ENCODE measurements at regions not wholly inside any gene's neighbourhood (a gene's known extent, or its start where the extent isn't known, plus 50 kb on each side); places are given as distances from the start of the nearest gene placed in this dataset.

DNA sequence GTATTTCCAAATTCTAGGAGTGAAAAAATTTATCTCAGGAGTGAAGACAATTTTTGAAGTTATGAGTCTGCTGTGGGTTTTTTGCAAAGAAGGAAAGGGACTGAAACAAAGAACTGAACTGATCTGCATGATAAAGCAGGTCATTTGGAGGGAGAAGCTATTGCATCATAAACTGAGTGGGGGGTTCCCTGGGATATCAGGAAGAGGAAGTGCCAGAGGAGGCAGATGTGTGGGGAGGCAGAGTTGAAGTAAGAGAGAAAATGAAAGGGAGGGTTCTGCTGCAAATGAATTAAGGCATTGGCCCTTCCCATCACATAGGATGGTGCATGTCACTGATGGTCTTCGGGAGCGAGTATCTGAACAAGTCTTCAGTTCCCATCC is 379.2 kb downstream of the VPS13C start:
- TF ChIP-seq CTCF (conservative IDR thresholded peaks at IDR 0.05), result no peak
- no peak overlapping the region for H4K5ac ChIP-seq (ENCODE audit: insufficient read length, low read depth, low read length)
- Mint-ChIP-seq H3K4me3 (no peak overlapping the region; a peak in 1 of 5 replicates), H3K9me3 (peaks cover 0 to 8% of the 10 kb centered on the region in 2 experiments; a peak in 3 of 5 replicates), H3K27me3 (ENCODE audit: low read depth) (no peaks in the 10 kb centered on the region), H3K4me1 (peaks cover 31 to 36% of the 10 kb centered on the region in 2 experiments), H3K27ac (peak overlapping the region in 2 of 3 experiments; percentile 0 to 9; a peak in 2 of 7 replicates), H3K36me3 (ENCODE audit: insufficient read depth in 1 of 3, low read depth in 3 of 3) (no peaks in the 10 kb centered on the region; a peak in 1 of 7 replicates)
- H3K4ac ChIP-seq (ENCODE audit: low read depth, low read length), result no peak overlapping the region
- H2BK120ac ChIP-seq (ENCODE audit: low read depth, low read length, poor library complexity, severe bottlenecking), result no peak overlapping the region
- H3K9me3 ChIP-seq (ENCODE audit: control insufficient read depth, low read depth, low read length), result no peaks in the 10 kb centered on the region
- H2BK15ac ChIP-seq (ENCODE audit: low read depth, low read length), result no peak overlapping the region
- H3K79me1 ChIP-seq (ENCODE audit: insufficient read depth, low read depth, low read length, poor library complexity, severe bottlenecking), result no peaks in the 10 kb centered on the region
- H2BK12ac ChIP-seq (ENCODE audit: insufficient read length, low read depth, low read length), result peak overlapping the region; percentile 15
- H4K8ac ChIP-seq (replicated peaks; ENCODE audit: insufficient read length, low read depth, low read length), result peak overlapping the region; percentile 74
- no peak overlapping the region for H3T11ph ChIP-seq (ENCODE audit: low read length)
- H3K18ac ChIP-seq (ENCODE audit: insufficient read length, low read depth, low read length), result peak overlapping the region; percentile 62
- H4K91ac ChIP-seq (ENCODE audit: insufficient read length, low read depth, low read length), result no peak overlapping the region
- no peak overlapping the region for H3K9ac ChIP-seq (ENCODE audit: extremely low read depth, insufficient read length, low read length)
- no peak overlapping the region for H3K4me2 ChIP-seq (ENCODE audit: insufficient read depth, insufficient read length, low read length)
- peak overlapping the region; percentile 83 for H2BK5ac ChIP-seq (ENCODE audit: insufficient read length, low read length)
- H4K20me1 ChIP-seq (ENCODE audit: control insufficient read depth, insufficient read depth, insufficient read length), result no peaks in the 10 kb centered on the region
- H3K23ac ChIP-seq (ENCODE audit: insufficient read length, low read depth, low read length), result no peak overlapping the region
- no peak for DNase-seq
- H3K27ac ChIP-seq (ENCODE audit: insufficient read length, low read depth, low read length), result no peak overlapping the region
- WGBS (ENCODE audit: extremely low coverage, insufficient read length, low lambda C conversion rate), result no CpG with 5 or more reads among the region's 2 CpGs
- no peaks in the 10 kb centered on the region for H3K23me2 ChIP-seq (ENCODE audit: insufficient read length, low read depth, low read length, poor library complexity, severe bottlenecking)
- H2AK5ac ChIP-seq (ENCODE audit: insufficient read length, low read length), result peak overlapping the region; percentile 68
- no peaks in the 10 kb centered on the region for H3K79me2 ChIP-seq (ENCODE audit: insufficient read depth, low read length)
- H2AFZ ChIP-seq (ENCODE audit: low read length), result no peak overlapping the region
- no peak overlapping the region for H2BK20ac ChIP-seq (ENCODE audit: low read depth, low read length, poor library complexity, severe bottlenecking)
- no peaks in the 10 kb centered on the region for H3K27me3 ChIP-seq (ENCODE audit: insufficient read depth, low read length)
- H3K14ac ChIP-seq (ENCODE audit: insufficient read depth, low read length), result peak overlapping the region; percentile 12; the same call in 1 of the 2 replicates
- H3K56ac ChIP-seq (ENCODE audit: insufficient read length, low read depth, low read length), result no peak overlapping the region
- peaks cover 6% of the 10 kb centered on the region; the same call in 1 of the 2 replicates for H3K4me1 ChIP-seq (ENCODE audit: insufficient read depth, low read length)
